ENCODE measurements at regions not wholly inside any gene's neighbourhood (a gene's known extent, or its start where the extent isn't known, plus 50 kb on each side); places are given as distances from the start of the nearest gene placed in this dataset.

DNA sequence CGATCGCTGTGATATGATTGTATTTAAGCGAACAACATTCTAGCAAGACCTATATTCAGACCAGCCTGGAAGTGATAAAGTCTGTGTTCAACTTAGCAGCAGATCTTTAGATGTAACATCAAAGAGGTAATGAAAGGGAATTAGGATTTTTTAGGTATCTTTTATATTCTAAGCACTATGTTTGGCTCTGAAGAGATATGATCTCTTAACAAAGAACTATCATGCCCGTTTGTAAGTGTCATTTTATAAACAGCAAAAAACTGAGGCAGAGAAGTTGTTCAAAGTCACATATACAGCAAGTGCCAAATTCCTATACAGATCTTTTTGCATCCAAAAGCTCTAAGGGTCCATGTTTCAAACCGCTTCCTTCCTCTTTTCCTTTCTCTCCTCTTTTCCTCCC lies 53.0 kb upstream of the TIAM1 start:
- TF ChIP-seq, protein P1, sequence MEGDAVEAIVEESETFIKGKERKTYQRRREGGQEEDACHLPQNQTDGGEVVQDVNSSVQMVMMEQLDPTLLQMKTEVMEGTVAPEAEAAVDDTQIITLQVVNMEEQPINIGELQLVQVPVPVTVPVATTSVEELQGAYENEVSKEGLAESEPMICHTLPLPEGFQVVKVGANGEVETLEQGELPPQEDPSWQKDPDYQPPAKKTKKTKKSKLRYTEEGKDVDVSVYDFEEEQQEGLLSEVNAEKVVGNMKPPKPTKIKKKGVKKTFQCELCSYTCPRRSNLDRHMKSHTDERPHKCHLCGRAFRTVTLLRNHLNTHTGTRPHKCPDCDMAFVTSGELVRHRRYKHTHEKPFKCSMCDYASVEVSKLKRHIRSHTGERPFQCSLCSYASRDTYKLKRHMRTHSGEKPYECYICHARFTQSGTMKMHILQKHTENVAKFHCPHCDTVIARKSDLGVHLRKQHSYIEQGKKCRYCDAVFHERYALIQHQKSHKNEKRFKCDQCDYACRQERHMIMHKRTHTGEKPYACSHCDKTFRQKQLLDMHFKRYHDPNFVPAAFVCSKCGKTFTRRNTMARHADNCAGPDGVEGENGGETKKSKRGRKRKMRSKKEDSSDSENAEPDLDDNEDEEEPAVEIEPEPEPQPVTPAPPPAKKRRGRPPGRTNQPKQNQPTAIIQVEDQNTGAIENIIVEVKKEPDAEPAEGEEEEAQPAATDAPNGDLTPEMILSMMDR (conservative IDR thresholded peaks at IDR 0.05; ENCODE audit: low read depth, low read length), result no peak
- no peak for TF ChIP-seq EZH2 (IDR thresholded peaks at IDR 0.05; ENCODE audit: borderline replicate concordance, low read depth, low read length, poor library complexity, severe bottlenecking)
